CD4-positive, alpha-beta T cell treated with Interferon gamma for 1 hour (primary cell): ENCODE measurements at regions not wholly inside any gene's neighbourhood (a gene's known extent, or its start where the extent isn't known, plus 50 kb on each side); places are given as distances from the start of the nearest gene placed in this dataset.

Experiments
- DNase-seq: peaks from one replicate; pipeline ENCODE4 v3.0.0-alpha.2; 2020

DNA sequence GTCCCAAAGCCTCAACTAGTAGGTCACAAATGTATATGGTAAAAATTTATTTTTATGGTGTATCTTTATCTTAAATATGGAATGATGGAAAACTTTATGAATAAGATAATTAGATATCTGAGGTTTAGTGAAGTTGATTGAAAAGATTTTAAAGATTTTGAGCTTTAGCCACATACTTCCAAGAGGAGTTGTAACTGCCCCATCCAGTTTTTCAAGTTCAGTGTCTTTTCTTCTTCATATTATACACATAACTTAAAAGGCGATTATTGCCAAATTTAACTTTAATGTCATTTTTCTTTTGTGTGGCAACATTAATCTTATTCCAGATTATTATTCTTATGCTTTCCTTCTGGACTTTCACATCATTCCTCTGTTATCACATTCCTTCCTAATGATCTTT, 266.4 kb downstream of the TINAG start:
- no peak for DNase-seq

DNA sequence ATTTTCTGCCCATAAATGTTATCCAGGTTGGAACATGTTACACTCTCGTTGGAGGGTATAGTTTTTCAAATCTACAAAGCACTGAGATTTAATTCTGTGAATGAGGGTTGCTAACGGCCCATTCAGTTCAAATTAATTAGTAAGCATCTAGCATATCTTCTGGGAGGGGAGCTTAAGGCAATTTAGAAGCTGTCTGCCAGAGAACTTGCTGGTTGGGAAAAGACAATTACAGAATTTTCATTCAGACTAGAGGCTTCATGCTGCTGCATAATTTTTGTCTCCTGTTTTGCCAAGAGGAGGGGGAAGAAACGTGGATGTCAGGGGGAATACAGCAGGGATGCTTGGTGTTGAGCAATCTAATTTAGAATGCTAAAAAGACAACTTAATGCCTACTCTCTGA, 268.3 kb upstream of the FAM83B start:
- DNase-seq, result no peak

DNA sequence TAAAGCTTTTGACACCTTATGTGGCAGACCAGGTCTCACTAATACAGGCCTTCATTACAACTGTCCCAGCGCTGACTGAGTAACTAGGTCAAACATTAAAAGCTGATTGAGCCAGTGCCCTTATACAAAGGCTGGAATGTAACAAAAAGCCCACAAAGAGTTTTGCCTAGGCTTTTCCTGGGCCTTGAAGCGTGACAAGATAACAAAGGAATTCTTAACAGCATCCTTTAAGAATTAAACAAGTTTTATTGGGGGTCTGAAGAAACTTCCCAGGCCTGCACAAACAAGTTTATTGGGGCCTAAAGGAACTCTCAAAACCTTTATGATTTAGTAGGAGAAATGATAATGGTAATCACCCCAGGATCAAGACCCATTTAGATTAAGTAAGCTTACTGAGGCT, 267.6 kb upstream of the FAM83B start:
- no peak for DNase-seq

DNA sequence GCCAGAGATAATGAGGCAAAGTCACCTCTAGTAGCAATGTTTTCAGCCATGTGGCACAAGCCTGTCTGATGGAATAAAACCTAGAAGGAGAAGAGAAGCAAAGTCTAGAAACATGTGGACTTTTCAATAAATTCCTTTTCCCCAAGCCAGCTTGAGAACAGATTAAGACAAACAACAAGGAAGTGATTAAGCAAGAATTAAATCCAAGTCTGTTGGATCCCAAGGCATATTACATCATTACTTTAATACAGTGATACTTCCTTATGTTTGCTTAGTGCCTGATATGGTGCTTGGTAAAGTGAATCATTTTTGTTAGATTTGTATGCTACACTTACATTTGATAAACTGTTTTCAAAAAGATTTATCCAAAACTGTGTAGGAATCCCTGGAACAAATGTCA, 260.3 kb upstream of the FAM83B start:
- no peak for DNase-seq

DNA sequence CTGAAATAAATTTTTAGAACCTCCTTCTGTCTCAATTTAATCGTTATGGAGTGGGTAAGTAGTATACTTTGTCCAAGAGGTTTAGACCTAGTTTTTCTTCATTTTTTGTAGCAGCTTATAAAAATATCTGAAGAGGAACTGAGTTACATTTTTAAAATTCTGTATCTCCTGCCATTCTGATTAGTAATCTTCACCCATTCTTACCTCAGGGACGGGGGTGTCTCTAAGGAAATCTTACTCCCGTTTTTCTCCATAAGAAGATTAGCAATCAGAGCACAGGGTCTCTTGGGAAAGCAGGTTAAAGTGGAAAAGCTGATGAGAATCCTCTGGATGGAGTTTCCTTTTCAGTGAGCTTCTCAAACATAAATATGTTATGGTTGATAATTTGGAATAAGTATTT, 259.3 kb upstream of the FAM83B start:
- DNase-seq, result no peak

DNA sequence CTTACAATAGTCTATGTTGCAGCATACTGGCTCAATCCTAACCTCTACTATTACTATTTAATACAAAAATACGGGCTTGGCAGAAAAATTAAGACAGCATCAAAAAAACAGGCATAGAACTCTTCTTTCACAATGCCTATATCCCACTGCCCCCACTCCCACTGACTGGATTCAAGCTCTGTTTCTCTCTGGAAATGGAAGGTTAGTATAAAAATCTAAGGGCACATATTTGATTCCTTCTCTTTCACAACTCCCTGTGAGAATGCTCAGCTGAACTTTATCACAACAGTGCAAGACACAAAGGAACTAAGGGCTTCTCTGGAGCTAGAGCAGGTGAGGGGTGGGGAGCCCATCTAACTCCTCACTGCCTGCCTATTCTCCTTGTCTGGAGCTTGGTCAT, 258.4 kb upstream of the FAM83B start:
- no peak for DNase-seq

DNA sequence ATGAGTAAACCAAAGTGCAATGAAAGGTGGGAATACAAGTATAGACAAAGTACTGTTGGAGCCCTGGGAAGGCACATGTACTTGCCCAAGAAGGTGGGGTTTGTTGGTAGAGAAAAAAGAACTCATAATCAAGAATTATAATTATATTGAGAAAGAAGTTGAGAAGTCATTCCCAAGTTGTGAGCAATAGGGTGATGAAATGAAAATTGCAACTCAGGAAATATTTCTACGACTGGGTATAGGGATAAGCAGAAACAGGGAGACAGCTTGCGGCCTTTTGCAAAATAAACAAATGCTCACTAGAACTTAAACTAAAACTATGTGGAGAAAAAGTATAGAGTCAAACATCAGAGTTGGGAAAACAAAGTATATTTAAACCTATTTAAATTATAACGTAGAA, 250.7 kb upstream of the FAM83B start:
- DNase-seq, result no peak

DNA sequence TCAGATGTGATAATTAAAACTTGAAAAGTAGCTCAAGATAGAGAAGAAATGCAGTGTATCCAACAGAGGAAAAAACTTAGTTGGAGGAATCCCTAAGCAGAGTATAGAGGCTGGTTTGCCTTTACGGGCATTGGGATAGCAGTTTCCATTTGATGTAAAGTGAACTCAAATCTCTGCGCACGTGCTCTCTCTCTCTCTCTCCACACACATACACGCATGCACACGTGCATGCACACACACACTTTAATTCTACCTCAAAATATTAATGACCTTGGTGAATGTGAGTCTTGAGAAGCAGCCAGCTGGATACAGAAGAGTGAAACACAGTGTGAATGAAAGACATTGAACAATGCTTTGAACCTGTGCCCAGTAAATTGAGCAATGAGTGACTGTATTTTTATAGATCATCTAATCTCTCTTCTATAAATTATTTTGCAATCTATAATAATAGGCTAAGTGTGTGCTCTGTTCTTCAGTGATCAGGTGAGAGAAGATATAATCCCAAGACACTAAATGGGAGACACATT, 247.7 kb upstream of the FAM83B start:
- DNase-seq, result no peak

DNA sequence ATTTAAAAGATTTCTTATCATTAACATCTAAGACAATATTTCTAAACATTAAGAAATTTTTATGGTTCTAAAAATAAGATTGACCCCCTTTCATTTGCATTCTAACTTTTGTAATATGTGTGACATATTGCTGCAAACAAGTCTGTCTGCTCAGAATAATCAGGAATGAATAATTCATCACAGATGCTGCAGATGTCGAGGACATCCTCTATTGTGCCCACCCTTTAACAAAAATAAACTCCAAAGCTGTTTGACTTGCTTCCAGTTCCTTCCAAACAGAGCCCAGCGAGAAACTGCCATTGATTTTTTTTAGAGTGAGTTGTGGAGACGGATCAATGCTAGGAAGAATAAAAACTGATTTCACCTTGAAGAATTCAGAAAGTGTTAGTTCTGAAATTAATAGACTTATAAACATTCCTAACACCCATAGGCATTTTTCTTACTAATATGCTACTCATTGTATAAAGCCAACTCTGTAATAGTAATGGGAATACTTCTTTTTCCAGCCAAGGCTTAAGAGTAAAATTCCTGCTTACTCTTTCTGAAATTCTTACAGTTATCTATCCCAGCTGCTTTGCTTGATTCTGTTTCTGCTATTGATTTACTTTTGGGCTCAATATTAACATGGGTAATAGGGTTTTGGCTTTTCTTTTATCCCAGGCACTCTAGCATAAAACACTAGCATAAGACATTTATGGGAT, 244.8 kb upstream of the FAM83B start:
- DNase-seq, result no peak

DNA sequence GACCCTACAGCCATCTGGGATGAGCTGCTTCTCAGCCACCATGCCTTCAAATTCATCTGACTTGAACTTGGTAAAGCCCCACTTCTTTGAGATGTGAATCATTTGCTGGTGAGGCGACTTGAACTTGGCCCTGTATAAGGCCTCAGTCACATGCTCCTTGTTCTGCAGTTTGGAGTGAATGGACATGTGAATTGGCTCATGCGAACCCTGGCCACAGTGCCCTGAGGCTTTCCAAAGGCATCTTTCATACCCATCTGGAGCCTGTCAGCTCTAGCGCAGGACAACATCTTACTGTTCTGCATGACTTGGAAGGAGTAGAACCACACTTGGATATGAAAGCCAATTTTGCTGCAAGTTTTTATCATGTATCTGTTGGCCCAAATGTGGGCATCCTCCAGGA, 244.0 kb upstream of the FAM83B start:
- no peak for DNase-seq

DNA sequence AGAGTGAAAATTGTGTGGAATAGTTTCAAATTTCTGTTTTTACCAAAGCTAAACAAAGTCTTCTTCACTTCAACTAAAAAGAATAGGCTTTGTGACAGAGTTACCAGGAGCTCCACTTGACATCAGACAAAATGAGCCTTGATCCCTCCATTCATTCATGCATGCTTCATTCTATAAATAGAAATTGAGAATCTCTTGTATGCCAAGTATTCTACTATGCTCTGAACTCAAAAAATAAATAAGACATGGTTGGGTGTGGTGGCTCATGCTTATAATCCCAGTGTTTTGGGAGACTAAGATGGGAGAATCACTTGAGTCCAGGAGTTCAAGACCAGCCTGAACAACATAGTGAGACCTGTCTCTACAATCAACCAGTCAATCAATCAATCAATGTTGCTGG, 236.6 kb upstream of the FAM83B start:
- no peak for DNase-seq

DNA sequence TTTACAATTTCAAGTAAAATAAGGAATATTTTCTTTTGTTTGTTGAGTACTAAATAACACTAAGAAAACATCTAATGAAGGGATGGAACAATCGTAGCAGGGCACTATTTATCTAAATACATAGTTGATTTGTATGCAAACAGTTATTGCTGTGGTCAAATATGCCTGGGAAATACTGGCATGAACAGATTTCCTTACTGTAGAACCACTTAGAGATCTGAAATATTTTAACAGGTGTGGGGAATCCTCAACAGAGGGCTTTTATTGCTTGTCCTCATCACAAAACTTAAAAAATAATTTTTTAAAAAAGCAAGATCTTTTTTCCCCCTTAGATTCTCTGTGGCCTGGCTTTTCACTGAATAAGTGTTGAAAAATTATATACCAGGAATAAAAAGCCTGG, 233.0 kb upstream of the FAM83B start:
- no peak for DNase-seq

DNA sequence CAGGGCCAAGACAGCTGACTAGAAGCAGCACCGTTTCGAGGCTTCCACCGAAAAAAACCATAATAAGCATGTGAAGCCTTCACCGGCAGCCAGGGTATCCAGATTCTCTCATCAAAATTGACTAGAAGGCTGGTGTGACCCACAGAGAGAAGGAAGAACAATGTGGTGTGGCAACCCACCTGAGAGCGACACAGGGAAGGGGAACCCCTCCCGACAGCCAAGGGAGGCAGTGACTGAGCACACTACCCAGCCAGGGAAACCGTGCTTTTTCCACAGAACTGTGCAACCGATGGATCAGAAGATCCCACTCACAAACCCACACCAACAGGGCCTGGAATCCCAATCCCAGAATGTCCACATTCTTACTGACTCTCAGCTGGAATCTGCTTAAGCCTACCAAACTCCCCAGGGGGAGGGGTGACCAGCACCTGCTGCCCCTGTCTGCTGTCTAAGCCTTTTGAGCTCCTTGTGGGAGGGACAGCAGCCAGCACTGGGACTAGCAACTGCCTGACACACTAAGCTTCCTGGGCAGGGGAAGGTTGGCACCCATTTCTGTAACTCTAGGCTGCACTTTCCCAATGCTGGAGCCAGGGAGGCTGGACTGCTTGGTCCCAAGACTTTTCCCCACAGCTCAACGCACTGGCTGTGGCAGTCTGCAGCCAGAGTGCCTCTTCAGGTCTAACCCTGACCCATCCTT, 231.9 kb upstream of the FAM83B start:
- no peak for DNase-seq

DNA sequence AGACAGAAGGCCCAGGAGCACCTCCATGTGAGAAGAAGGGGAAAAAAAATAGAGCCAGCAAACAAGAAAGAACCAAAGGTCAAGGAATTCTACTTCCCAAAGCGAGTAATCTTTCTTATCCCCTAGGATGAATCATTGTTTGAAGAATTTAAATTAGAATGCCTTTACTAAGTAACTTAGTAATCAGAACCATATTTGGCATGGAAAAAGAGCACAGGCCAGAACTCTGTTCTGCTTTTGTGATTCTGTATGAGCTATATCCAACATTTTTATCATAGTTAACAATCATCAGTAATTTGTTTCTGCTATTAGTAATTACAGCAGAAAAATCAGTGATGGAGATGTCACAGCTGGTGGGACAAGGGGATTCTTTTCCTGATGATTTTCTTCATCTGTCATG, 228.8 kb upstream of the FAM83B start:
- no peak for DNase-seq

DNA sequence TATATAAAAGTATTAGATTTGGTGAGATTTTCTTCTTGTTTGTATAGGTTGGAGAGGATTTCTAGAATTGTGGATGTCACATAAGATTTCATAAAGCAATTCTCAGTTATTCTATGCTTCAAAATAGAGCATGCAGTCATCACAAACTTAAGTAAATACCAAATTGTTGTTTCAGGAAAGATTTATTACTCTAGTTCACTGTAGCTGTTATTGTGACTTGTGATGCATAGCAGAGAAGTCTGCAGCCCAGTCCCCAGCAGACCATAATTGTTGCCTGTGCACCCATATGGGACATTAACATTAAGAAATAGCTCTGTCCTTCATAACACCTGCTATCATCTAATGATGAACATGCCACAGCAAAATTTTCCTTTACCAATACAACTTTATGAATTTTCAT, 228.0 kb upstream of the FAM83B start:
- DNase-seq, result no peak

DNA sequence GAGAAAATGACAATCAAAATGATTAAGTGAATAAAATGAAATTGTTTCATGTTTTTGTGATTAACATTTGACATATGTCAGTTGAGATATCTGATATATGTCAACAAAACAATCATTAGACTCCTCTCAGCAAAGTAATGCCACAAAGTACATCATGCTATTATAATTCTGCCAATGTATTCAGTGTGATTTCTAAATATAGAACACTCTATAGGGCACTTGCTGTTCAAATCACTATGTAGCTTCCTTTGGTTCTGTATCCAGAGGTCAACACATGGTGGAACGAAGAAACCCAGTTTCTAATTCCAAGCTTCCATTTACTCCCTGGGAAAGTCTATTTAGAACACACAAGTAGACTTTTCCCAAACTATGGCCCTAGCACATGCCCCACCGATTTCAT, 227.5 kb upstream of the FAM83B start:
- DNase-seq, result no peak

DNA sequence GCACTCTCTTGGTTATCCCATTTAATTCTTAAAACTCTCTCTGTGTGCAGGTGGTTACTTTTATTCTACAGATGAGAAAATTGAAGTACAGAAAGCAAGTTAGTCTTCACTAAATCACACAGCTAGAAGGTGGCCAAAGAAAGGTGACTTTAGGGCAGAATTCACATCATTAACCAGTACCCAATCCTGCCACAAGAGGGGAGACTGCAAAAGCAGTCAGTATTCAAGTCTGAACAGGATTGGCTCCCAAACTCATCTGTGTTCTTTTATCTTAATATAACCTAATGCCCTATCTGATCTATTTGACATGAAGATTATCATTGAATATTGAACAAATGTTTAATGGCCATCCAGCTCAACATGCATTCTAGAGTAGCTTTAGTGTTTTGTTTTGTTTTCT, 225.3 kb upstream of the FAM83B start:
- DNase-seq, result no peak

DNA sequence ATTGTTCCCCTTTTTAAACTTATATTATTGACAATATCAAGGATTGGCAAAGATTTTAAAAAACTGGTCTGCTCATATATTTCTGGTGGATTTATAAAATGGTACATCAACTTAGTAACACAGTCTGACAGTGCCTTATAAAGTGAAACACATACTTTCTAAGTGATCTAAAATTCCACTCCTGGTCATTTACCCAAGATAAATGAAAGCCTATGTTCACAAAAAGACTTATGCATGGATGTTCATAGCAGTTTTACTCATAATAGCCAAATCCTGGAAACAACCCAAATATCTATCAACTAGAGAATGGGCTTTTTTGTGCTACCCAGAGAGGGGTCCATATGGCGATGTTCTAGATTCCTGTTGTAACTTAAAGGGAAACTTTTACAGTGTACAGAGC, 222.4 kb upstream of the FAM83B start:
- no peak for DNase-seq

DNA sequence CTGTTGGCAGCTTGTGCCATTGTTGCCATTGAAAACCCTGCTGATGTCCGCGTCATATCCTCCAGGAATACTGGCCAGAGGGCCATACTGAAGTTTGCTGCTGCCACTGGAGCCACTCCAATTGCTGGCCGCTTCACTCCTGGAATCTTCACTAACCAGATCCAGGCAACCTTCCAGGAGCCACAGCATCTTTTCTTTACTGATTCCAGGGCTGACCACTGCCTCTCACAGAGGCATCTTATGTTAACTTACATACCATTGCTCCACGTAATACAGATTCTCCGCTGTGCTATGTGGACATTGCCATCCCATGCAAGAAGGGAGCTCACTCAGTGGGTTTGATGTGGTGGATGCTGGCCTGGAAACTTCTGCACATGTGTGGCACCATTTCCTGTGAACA, 221.8 kb upstream of the FAM83B start:
- no peak for DNase-seq

DNA sequence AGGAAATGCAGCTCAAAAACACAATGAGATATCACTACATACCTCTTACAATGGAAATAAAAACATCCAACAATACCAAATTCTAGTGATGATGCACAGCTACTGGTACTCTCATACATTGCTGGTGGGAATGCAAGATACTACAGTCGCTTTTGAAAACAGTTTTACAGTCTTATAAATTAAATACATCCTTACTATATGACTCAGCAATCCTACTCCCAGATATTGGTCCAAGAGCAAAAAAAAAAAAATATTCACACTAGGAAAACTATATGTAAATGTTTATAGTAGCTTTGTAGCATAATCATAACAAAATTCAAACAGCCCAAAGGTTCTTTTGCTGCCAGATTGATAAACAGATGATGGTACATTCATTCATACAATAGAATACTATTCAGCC, 217.4 kb upstream of the FAM83B start:
- DNase-seq, result no peak

DNA sequence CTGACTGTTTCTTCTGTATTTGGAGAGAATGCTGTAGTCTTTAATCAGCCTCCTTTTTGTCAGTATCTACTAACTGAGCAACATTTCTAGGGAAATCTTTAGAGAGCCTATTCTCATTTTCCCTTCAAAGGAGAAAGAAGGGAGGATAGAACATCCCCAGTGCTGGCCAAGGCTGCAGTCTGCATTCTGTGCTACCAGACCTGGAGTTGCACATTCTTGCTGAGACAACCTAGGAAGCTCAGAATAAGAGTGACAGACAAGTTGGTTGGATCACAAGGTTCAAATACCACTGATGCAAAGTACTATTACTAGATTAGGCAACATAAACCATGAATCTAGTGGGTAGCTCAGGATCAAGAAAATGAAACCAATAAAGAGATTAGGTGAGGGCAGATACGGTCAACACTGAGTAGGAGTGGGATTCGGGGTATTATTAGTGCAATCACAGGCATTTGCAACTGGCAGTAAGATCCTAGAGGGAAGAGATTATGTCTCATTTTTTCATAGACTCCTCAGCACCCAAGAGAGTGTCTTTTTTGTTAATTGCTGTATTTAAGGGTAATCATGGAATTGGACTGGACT, 213.5 kb upstream of the FAM83B start:
- DNase-seq, result no peak

DNA sequence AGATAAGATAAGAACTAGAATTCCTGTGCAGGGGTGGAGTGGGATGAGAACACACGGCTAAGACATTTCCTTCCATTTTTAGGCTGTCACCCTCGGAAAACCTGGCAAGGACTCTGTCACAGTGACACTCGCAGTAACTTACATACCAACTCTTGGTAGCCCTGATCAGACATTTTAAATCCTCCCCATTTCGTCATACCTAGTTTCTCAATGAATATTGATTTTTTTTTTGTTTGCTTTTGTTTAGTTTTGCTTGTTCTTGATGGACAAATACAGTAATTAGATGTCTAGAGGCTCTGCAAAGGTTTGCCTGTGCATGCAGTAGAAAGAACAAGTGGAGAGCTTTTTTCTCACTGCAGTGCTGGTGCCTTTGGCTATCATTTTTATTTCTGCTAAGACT, 213.0 kb upstream of the FAM83B start:
- no peak for DNase-seq

DNA sequence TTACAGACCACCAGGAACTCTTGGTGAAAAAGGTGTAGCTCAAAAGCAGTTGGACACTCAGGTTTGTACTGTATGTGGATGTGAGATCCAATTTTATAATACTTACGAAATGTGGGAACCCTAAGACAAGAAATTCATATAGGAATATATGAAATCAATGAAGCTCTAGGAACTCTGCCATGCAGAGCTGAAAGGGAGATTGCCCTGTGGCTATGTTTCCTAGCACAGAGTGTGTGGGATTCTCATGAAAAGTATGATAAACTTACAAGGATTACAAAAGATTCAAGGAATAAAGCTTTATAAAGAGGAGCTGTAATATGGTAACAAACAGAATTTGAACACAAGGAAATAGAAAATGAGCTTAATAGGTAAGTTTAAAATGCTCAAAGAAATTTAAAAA, 205.7 kb upstream of the FAM83B start:
- no peak for DNase-seq
